A172 (cell line): ENCODE measurements at regions not wholly inside any gene's neighbourhood (a gene's known extent, or its start where the extent isn't known, plus 50 kb on each side); places are given as distances from the start of the nearest gene placed in this dataset.

Source experiments
- DNase-seq: peaks from one replicate; pipeline ENCODE4 v3.0.0-alpha.2; 2015; ENCODE audit warnings: low spot score

DNA sequence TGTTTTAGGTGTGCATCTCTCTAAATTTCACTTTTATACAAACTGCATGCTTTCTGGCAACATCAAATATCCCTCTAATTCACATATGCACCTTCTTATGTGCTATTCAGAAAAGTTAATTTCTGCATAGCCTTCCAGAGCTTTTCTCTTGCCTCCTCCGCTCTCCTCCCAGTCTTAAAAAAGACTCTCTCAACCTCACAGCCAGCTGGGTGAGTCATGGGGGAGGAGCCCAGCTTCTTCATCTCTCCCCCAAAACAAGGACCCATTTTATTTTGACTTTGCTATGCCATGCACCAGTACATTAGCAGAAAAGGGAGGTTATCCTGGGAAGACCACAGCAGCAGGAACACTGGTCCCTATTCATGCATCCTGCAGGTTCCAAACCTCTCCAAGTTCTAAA, 234.4 kb downstream of the KCNA4 start:
- no peak for DNase-seq

DNA sequence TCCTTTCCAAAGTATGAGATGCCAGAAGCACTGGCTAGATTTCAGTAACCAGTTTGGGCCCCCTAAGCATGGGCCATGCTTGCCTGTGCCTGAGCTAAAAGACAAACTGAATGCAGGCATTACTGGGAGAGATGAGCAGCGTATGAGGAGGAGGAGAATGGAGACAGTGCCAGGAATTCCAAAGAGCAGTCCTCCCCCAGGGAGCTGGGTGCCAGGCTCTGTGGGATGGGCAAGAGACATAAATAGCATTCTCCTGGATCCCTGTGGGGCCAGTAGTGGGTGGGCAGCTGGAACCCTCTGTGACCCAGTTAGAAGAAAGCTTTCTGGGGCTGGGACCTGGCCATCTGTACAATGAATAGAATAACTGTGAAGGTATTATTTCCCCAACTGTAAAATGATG, 235.6 kb downstream of the KCNA4 start:
- DNase-seq: no peak

DNA sequence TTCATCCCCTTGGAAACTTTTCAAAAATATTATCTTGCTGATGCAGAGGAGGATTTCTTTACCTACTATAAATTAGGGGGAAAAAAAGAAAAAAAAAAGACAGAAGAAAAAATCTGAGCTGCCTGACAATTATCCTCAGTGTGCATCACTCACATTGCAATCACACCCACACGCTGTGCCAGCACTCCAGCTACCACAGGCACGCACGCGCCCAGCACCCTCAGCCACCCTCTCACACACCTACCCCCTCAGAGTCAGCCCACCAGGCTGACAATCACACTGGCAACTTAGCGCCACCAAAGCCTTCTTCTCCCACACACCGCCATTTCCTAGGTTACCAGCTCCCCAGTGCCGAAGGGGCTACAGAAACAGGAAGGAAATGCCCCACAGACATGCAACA, 236.1 kb downstream of the KCNA4 start:
- no peak for DNase-seq

DNA sequence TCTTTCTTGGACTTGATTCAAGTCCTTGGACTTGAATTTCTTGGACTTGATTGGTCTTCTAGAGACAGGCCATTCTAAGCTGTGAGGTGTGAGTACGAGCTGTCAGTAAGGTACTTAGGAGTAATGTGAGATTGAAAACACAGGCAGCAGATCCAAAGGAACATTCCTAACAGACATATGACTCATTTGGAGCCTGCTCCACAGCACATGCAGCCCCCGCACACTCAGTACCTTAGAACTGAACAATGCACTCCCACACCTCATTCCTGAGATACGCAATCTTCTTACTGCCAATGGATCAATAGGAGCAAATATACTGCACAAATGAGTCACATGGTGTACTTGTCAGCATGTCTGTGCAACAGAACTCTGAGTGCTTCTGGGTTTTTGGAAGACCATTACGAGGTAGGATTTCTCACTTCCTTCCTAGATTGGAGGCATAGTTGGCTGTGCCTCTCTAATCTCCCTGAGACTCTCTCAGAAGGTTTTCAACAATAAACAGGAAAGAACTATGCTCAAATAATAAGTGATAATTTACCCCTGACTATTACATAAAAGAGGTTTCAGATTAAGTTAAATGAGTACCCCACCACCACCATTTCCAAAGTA, 243.1 kb downstream of the KCNA4 start:
- DNase-seq: no peak

DNA sequence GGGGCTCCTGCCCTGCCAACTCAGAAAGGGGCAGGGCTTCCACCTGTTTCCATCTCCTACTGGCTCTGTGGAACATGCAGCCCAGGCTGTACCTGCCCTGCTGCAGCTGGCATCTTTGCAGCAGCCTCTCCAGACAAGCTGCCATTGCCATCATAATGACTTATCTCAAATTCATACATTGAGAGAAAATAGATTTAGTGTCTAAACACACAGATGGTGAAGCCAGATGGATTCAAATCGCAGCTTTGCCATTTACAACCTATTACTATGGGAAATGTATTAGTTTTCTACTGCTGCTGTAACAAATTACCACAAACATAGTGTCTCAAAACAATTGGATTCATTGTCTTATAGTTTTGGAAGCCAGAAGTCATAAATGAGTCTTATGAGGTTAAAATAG, 260.0 kb downstream of the KCNA4 start:
- DNase-seq: no peak

DNA sequence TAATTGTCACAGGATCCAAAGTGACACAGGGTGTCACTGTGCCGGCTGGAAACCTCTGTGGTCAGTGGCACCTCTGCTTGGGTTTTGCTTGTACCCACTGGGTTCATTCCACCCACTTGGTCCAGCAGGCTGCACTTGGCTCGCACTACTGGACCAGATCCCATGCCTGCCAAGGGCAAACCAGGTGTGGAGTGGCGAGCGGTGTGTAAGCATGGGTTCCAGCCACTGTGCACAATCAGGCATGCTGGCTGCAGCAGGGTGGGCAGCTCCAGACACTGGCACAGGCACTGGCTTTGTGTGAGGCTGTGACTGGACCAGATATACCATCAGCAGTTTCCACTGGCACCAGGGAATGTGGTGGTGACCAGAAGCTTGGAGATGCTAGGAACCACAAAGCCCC, 261.4 kb downstream of the KCNA4 start:
- DNase-seq: no peak

DNA sequence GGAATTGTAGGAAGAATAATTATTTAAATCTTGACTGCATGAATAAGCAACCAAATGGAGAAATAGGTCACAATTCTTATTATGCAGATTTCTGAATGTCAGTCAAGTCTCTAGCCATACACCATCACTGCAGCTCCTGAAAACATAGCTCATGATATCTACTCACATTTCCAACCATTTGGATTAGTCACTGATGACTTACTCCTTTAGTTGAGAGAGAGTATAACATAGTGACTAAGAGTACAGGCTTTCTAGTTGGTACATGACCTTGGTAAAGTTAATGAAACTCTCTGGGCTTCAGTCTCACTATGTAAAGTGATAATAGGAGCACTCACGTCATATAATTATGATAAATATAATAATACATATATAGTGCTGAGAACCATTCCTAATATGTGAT, 265.2 kb downstream of the KCNA4 start:
- DNase-seq: no peak

DNA sequence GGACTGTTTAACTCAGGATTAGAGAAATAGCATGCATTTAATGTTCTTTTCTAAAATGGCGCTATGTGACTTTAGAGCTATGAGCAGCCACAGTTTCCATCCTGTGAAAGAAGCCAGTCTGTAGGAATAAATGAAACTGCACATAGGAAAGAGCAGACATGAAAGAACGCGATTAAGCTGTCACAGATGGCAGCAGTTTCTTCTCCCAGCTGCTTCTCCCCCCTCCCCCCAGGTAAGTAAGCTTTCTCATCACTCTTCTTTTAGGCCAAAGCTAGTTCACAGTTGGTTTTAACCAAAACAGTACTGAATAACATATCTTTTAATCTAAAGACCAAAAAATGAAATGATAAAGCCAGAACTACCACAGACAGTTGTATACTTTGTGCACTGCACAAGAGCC, 266.4 kb downstream of the KCNA4 start:
- DNase-seq: no peak

DNA sequence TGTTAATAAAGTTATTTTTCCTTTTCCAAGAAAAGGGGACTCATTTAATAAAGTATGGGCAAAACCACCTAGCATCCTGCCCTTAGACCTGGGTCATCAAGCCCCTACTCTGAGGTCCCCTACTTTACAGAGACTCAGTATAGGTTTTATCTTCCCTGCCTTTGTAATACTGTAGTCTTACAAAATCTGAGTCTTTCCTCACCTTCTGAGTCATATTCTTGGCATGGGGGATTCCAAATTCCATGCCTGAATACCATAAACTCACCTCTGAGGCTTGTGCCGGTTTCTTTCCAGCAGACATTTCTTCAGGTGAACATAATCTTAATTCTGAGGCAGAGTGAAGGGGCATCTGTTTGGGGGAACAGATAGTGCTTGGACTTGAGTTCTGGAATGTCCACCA, 282.5 kb downstream of the KCNA4 start:
- no peak for DNase-seq

DNA sequence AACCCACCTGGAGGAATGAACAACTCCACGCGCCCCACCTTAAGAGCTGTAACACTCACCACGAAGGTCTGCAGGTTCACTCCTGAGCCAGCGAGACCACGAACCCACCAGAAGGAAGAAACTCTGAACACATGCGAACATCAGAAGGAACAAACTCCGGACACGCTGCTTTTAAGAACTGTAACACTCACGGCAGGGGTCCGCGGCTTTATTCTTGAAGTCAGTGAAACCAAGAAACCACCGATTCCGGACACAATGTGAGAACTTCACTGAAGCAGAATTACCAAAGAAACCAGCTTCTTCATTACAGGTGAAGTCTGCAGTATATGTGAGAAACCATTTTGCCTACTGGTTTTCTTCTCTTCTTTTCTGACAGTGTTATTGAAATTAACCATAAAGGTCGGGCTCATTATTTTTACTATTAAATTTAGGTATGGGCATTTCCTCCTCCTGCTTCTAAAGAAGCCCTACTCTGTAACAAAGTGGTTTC, 303.0 kb downstream of the KCNA4 start:
- DNase-seq: no peak

DNA sequence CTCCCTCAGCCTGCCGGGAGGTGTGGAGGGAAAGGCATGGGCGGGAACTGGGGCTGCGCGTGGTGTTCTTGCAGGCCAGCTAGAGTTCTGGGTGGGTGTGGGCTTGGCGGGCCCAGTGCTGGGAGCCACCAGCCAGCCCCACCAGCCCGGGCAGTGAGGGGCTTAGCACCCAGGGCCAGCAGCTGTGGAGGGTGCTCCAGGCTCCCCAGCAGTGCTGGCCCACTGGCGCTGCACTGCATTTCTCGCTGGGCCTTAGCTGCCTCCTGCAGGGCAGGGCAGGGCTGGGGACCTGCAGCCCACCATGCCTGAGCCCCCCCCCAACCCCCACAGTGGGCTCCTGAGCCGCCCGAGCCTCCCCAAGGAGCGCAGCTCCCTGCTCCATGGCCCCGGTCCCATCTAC, 304.2 kb downstream of the KCNA4 start:
- no peak for DNase-seq

DNA sequence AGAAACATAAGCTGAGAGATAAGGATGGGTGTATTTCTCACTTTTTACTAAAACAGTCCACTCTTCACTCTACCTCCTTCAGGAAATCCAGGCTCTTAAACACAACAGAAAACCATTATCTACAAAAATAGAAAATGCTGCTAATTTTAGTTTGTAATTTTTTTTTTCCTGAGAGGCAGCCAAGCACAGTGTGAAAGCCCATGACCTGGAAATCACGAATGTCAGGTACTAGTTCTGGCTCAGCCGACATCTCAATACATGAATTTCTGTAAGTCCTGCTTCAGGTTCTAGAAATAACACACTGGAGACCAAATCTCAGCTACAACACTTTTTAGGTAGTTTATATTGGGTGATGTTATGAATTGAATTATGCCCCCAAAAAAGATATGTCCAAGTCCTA, 308.9 kb downstream of the KCNA4 start:
- no peak for DNase-seq

DNA sequence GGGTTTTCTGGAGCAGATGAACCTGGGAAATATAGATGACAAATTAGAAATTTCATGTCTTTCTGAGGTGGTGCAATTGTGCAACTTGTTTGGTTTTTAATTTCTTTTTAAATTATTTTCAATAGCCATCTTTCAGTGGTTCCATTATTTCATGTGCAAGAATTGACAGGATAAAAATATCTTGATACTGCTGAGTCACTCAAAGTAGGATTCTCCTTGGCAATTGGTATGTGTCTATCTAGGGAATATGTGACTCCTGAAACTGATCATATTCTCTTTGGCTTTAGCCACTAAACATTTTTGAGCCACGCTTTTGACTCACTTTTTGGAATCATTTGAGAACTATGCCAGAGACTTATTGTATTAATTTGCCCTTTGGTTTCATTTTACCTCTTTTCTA, 331.5 kb downstream of the KCNA4 start:
- no peak for DNase-seq

DNA sequence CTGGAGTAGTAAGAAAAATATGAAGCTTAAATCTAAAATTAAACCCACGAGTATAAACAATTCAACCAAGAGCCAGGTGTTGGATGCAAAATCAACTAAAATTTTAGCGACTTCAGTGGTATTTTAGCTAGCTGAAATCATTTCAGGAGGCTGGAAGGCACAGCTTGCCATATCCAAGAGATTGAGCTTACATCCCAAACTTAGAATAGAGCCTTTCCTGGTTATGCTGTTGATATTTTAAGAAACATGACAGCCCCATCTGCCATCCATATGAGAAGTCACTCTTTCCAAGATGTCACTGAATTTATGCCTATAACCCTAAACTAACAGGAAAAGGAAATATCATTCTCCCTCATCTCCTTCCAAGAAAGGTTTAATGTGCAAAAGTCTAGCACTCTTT, 334.0 kb downstream of the KCNA4 start:
- DNase-seq: no peak

DNA sequence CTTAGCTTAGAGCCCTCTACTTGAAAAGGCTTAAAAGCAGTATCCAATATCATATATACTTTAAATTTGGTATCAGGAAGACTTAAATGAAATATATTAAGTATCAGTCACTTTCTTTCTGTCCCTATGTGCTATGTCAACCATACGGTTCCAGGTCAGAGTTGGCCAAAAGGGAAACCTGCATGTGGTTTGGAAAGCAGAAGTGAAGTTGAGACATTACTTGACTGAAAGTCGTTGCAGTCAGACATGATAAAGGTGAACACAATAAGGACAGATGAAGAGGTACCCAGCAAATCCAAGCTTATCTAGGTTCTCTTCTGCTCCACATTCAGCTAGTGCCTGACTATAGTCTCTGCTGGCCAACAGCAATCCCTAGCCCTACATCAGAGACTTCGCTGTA, 336.8 kb downstream of the KCNA4 start:
- no peak for DNase-seq

DNA sequence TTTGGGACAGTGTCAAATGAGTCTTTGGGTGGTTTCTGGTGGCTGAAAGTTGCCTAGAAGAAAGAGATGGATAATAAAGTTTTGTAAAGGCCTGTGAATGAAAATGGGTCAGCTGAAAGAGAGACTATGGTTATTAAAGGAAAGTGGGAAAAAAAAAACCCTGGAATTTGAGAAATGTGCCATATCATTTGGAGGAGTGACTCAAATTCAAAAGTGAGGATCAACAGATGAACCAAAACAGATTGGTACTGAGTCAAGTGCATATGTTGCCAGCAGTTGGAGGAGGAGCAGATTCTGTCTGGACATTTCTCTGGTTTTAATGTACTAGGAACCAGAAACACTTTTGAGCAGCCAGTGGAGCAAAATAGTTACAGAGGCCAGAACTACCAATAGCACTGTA, 339.8 kb downstream of the KCNA4 start:
- no peak for DNase-seq

DNA sequence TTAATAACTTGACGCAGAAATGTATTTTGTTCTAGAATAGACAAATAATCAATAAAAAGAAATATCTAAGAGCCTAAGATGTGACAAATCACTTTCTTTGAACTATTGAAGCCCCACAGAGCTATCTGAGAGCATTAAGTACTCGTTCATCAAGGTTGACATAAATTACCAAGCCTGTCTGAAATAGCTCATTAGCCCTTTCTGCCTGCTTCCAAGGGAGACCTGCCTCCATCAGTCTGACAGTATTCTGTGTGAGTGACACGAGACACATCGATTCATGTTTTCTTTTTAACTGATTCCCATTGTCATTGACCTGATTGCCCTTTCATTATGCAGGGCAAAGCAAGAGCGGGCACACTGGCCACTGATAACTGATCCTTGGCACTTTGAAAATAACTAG, 347.5 kb downstream of the KCNA4 start:
- no peak for DNase-seq

DNA sequence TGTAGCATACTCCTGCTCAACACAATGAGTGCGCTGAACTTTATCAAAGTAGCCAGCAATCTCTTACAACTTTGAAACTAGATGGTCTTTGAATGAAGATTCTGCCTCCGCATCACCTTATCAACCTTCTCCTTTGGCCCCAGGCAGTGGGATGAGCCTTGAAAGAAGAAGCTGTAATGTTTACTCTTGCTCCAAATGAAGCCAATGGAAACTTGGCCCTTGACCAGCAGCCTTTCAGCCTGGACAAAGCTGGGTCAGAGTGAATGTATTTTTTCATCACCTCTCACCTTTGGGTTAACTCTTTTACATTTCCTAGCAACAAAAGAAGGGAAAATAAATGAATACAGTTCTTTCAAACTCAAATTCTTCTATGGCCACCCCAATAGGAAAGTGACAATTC, 359.1 kb downstream of the KCNA4 start:
- no peak for DNase-seq

DNA sequence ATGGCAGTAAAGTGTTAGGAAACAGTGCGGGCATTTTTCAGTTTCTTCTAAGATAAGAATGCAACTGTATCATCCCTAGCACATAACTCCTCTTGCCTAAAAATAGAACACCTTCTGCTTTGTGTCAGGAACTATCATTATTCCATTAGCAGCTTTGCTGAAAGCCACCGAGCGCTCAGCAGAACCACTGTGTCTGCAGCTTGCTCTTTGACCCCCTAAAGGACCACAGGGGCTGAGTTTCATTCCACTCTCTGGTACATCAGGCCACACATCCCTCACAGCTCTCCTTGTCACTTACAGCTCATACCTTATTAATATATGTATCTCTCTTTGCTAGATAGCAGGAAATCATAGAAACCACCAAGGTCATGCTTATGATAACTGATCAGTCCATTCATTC, 360.2 kb downstream of the KCNA4 start:
- no peak for DNase-seq

DNA sequence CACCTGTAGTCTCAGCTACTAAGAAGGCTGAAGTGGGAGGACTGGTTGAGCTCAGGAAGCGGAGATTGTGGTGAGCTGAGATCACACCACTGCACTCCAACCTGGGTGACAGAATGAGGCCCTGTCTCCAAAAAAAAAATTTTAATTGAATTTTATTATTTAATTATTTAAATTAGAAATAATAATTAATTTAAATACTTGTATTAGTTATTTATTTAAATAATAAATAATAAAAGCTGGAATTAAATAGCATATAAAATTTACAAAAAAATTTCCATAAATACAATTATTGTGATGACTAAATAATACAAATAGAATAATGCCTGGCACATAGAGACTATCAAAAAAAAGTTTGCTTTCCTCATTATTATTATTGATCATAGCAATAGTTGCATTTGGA, 371.5 kb downstream of the KCNA4 start:
- no peak for DNase-seq

DNA sequence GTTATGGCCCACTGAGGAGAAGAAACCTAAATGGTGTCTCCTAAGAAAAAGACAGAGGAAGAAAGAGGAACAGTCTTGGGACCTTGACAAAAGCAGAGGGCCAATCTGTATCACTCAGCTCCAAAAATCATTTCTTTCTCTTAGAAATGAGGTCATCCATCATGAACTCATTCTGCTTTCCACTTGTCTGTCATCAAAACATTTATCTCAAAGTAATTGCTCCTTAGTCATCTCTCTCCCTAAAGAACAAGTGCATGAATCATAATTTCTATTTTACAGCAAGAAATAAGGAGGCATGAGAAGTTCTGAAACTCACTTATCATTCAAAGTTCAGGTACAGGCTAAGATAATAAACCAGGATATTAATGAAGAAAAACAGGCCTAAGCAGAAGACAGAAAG, 375.6 kb downstream of the KCNA4 start:
- peak; percentile 51 for DNase-seq

DNA sequence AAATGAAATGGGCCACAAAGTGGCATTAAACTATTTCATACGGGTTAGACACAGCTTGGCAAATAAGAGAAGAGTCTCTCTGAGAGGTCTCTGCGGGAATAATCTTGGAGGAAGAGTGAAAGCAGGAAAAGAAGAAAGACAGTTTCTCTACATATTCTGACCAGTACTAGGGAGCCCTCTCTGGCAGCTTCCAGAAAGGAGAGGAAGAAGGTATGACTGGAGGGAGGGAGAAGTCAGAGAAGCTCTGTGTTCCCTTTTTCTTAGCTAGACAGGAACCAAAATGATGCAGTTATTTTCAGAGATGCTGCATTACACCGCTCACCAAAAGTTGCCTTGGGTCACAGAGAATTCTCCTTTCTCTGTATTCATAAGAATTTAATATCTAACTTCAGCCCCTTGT, 382.1 kb downstream of the KCNA4 start:
- no peak for DNase-seq

DNA sequence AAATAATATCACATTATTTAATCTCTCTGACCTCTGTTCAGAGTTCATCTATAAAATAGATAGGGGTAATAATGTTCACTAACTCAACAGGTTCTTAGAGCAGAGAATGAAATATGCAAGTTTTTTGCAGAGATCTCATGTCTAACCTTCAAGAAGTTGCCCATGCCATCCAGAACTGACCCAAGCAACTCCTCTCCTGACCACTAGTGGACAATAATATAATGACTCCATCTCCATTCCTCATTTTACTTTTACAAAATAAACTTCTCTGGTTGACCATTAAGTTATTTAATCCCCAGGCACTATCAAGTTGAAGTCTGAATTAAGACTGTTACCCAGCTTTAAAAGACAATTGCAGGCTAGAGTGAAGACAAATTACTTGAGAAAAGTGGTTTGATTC, 382.6 kb downstream of the KCNA4 start:
- no peak for DNase-seq

DNA sequence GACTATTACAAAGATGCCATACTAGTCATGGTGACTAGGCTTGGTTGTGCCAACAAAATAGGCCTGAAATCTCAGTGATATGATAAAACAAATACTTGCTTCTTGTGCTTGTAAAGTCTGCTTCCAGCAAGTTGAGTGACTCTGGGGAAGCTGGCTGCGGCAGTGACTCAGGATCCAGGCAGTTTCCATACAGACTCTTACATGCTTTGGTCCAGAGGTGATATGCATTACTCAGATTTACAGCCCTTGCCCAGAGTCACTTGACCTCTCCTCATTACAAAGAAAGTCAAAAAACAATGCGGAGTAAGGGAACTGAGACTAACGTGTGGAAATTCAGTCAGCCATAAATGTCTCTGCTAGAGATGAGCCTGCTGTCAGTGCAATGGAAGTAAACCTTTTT, 387.5 kb downstream of the KCNA4 start:
- peak; percentile 45 for DNase-seq

DNA sequence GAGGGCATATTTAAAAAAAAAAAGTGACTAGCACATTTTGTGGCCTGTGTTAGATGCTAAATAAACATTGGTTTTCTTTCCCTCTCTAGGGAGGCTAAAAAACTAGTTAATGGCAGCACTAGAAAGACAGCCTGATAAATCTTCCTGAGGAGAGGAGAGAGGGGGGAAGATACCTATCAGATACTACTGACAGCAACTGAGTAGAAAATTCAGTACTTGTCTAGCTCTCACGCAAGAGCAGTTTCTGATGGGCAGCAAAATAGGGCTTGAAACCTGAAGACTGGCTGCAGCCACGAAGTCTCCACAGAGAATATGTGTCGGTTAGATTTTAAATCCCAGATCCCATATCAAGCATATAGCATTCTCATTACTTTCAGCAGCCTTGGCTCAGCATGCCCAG, 388.2 kb downstream of the KCNA4 start:
- DNase-seq: no peak
